Activated naive CD8-positive, alpha-beta T cell treated with anti-CD3 and anti-CD28 coated beads, Interleukin-2, amount 10 ng/mL, durations not matched to agents 7 days and 5 days (primary cell): ENCODE measurements at regions not wholly inside any gene's neighbourhood (a gene's known extent, or its start where the extent isn't known, plus 50 kb on each side); places are given as distances from the start of the nearest gene placed in this dataset.
"Not testable (repeated sequence)": the region's sequence is repeated elsewhere in the genome, so short reads cannot be mapped to it uniquely, and the experiment has no call there.

Experiments
- ATAC-seq: fragments of 150-1000 bp; cut with Tn5 transposase; one replicate; pipeline ENCODE4 v1.10.0; 2021; ENCODE audit warnings: low read depth, moderate library complexity
- POLR2A ChIA-PET: fragments of 350-600 bp; sonication (Branson Sonifier 250); formaldehyde crosslinking; loops from one replicate; lab custom pipeline; 2021; ENCODE audit warnings: antibody characterized with exemption; lab: Charles Lee
- DNase-seq: peaks from one replicate; pipeline ENCODE4 v3.0.0; 2021
- H3K27ac Mint-ChIP-seq: one replicate; pipeline ENCODE4 v1.8.0; 2022; ENCODE audit warnings: mild to moderate bottlenecking, mixed read lengths
- H3K27me3 Mint-ChIP-seq: one replicate; pipeline ENCODE4 v1.8.0; 2022; ENCODE audit warnings: mild to moderate bottlenecking, moderate library complexity, mixed read lengths
- H3K36me3 Mint-ChIP-seq: one replicate; pipeline ENCODE4 v1.8.0; 2021; ENCODE audit warnings: mild to moderate bottlenecking, mixed read lengths
- H3K4me1 Mint-ChIP-seq: one replicate; pipeline ENCODE4 v1.8.0; 2021; ENCODE audit warnings: mixed read lengths
- H3K4me3 Mint-ChIP-seq: one replicate; pipeline ENCODE4 v1.8.0; 2022; ENCODE audit warnings: mild to moderate bottlenecking, moderate library complexity, mixed read lengths
- H3K9me3 Mint-ChIP-seq: one replicate; pipeline ENCODE4 v1.8.0; 2021; ENCODE audit warnings: mixed read lengths

DNA sequence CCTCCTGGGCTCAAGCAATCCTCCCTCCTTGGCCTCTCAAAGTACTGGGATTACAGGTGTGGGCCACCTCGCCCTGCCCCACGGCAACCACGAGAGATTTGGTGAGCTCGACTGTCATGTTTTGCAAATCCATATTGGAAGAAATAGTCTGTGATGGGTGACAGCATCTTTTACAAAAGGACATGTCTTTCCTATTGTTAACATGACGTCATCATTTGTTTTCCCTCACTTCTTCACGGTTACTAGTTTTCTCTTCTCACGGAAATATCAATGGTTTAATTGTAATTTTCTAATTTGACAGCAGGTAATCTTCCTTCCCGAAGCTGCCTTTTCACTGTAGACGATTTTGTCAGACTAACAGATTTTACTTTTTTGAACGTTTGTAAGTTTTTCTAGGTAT lies 110.8 kb upstream of the GREM2 start:
- Mint-ChIP-seq H3K27me3 (peaks cover 2% of the 10 kb centered on the region), H3K36me3 (no peaks in the 10 kb centered on the region), H3K4me3 (no peak overlapping the region), H3K9me3 (no peaks in the 10 kb centered on the region), H3K27ac (no peak overlapping the region), H3K4me1 (no peaks in the 10 kb centered on the region)
- ATAC-seq (no peak), DNase-seq (no peak)
- POLR2A ChIA-PET = no interaction called here

DNA sequence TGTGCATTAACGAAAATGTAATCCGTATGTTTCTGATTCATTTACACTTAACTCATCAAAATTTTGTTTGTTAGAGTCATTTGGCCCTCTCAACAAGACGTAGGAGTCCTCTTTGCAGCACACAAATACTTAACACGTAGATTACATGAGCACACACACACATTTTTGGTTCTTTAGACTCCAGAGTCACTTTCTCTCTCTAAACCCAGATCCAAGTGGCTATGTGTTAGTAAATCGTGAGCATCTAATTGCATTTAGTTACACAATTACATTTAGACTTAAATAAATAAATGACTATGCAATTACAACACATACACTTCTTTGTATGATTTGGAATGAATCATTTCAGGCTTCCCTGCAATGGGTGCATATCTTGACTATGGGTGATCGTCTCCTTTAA lies 109.0 kb upstream of the GREM2 start:
- Mint-ChIP-seq H3K36me3 (no peaks in the 10 kb centered on the region), H3K4me1 (no peaks in the 10 kb centered on the region), H3K27ac (no peak overlapping the region), H3K4me3 (no peak overlapping the region), H3K9me3 (no peaks in the 10 kb centered on the region), H3K27me3 (peaks cover 2% of the 10 kb centered on the region)
- POLR2A ChIA-PET = no interaction called here
- DNase-seq (no peak), ATAC-seq (no peak)

DNA sequence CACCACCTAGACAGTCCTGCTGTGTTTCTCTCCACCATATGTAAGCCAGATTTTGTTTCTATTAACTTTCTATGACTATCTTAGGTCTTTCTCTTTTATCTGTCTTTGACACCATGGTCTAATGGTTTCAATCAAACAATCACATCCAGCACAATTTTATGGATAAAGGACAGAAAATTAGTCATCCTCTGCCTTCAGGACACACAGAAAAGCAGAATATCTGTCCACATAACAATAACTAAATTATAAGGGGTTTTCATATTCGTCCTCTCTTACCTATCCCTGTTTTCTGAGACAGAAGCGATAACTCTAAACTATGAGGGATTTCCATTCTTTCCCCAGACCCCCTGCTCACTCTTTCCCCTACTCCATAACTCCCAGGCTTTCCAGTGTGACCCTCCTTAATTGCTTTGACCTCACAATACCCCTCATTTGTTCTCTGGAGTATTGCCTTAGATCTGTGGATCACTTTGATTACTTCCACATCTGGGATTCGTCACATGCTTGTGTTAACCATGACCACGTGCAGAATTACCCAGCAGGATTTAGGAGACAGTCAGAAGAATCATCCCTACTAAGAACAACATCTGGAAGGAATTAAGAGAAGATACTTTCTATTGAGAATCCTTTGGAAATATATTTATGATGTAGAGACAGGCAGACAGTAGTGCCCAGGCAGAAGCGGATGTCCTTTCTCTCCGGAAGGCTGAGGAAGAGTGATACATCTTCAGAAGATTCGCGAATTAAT lies 108.2 kb upstream of the GREM2 start:
- no peaks in the 10 kb centered on the region for H3K36me3 Mint-ChIP-seq
- DNase-seq (no peak), ATAC-seq (no peak)
- peaks cover 2% of the 10 kb centered on the region for H3K27me3 Mint-ChIP-seq
- H3K4me1 Mint-ChIP-seq = no peaks in the 10 kb centered on the region
- H3K4me3 Mint-ChIP-seq = no peak overlapping the region
- POLR2A ChIA-PET = no interaction called here
- no peaks in the 10 kb centered on the region for H3K9me3 Mint-ChIP-seq
- no peak overlapping the region for H3K27ac Mint-ChIP-seq

DNA sequence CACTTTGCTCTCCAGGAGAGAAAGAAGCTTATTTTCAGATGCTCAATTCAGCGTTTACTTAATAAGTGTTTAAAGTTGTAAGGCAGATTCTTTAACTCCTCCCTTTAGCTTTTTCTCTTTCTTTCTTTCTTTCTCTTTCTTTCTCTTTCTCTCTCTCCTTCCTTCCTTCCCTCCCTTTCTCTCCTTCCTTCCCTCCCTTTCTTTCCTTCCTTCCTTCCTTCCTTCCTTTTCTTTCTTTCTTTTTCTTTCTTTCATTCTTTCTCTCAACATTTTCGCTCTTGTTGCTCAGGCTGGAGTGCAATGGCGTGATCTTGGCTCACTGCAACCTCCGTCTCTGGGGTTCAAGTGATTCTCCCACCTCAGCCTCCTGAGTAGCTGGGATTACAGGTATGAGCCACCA lies 104.6 kb upstream of the GREM2 start:
- POLR2A ChIA-PET, H3K27me3 Mint-ChIP-seq, ATAC-seq, DNase-seq, H3K9me3 Mint-ChIP-seq, H3K4me1 Mint-ChIP-seq, H3K4me3 Mint-ChIP-seq, H3K27ac Mint-ChIP-seq, H3K36me3 Mint-ChIP-seq: not testable (repeated sequence)

DNA sequence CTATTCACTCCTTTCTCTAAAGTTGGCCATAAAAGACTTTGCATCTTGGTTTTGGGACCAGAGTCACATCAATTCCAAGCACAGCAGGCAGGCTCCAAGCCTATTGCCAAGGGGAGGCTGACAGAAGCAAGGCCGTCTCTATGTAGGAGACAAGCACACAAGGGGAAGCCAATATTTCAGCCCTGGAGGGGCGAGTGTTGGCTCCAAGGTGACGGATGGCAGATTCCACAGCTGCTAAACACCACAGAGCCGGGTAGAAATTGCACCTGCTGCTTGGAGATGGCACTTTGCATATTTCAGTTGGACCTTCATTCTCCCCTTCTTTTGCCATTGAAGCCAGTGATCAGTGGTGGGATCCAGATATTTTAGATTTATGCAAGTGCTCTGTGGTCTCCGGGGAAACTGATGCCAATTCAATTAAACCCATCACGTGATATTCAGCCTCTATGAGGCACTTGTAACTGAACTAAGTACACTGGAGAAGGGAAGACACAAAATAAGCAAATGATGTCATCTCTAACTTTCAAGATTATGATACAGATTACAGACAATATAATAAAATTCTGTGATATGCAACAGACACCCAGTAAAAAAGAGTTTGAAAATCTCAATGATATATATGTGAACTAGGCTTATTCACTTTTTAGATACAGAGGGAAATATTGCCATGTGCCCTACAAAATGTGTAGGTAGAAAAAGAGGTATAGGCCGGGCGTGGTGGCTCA lies 102.8 kb upstream of the GREM2 start:
- H3K36me3 Mint-ChIP-seq = no peaks in the 10 kb centered on the region
- ATAC-seq (no peak), DNase-seq (no peak)
- H3K27me3 Mint-ChIP-seq = peaks cover 2% of the 10 kb centered on the region
- no peak overlapping the region for H3K27ac Mint-ChIP-seq
- no peaks in the 10 kb centered on the region for H3K9me3 Mint-ChIP-seq
- no peaks in the 10 kb centered on the region for H3K4me1 Mint-ChIP-seq
- no peak overlapping the region for H3K4me3 Mint-ChIP-seq
- POLR2A ChIA-PET = no interaction called here

DNA sequence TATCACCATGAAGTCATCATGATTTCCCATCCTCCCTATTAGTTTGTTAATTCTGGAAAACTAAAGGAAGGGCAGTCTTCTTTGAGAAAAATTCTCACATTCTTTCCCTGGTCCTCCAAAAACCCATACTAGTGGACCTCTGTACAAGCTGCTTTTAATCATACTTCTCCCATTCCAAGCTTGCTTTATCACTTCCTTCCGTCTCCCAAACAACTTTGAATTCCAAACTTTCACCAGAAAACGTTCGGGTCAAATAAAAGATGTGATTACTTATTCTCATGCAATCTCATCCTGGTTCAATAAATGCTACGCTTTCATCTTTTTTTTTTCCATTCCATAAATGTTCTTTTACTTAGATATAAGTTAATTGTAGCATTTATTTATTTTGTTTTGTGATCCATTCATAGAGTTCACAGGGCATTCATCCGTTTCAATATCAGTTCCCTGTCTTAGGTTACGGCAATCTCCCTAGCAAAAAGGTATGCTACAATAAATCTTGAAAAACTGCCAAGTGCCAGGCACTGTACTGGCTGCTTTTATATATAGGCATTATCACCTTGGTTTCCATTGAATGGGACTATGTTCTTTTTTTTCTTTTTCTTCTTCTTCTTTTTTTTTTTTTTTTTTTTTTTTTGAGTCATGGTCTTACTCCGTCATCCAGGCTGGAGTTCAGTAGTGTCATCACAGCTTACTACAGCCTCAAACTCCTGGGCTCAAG lies 100.2 kb upstream of the GREM2 start:
- H3K27ac Mint-ChIP-seq = no peak overlapping the region
- ATAC-seq (no peak), DNase-seq (no peak)
- H3K27me3 Mint-ChIP-seq = no peaks in the 10 kb centered on the region
- no peaks in the 10 kb centered on the region for H3K36me3 Mint-ChIP-seq
- H3K4me1 Mint-ChIP-seq = no peaks in the 10 kb centered on the region
- H3K4me3 Mint-ChIP-seq = no peak overlapping the region
- H3K9me3 Mint-ChIP-seq = no peaks in the 10 kb centered on the region
- POLR2A ChIA-PET = no interaction called here

DNA sequence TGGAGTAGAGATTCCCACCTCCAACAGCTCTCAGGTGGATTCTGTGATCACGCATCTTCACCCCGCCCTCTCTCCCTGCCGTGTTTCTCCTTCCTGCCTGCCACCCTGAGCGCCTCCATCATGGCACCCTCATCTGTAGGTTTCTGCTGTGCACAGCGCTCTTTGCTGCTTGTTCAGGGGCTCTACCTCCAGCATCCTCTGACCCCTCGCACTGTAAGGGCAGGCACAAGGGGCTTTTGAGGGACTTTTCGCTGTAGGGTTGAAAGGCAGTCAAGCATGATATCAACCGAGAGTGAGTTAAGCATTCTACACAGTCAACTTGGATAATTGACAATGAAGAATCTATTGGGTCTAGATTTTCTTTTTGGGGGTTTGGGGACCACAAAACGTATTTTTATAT lies 99.1 kb upstream of the GREM2 start:
- Mint-ChIP-seq H3K4me1 (no peaks in the 10 kb centered on the region), H3K36me3 (no peaks in the 10 kb centered on the region), H3K27me3 (no peaks in the 10 kb centered on the region), H3K9me3 (no peaks in the 10 kb centered on the region), H3K27ac (no peak overlapping the region), H3K4me3 (no peak overlapping the region)
- no peak for DNase-seq
- no peak for ATAC-seq
- POLR2A ChIA-PET = no interaction called here

DNA sequence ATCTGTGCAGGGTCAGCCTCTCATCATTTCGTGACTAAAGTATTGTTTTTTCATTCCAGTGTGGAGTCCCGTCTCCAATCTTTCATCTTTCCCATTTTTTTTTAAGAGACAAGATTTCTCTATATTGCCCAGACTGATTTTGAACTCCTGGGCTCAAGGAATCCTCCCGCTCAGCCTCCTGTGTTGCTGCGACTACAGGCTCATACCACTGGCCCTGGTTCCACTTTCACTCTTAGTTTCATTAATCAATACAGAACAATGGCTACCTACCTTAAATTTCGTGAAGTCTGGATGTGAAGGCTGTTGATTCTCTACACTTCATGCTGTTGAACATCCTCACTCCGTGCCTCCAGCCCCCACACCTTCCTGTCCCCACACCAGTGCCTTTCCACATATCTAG lies 97.7 kb upstream of the GREM2 start:
- H3K27me3 Mint-ChIP-seq = no peaks in the 10 kb centered on the region
- no peaks in the 10 kb centered on the region for H3K4me1 Mint-ChIP-seq
- H3K9me3 Mint-ChIP-seq = no peaks in the 10 kb centered on the region
- no peak overlapping the region for H3K27ac Mint-ChIP-seq
- no peaks in the 10 kb centered on the region for H3K36me3 Mint-ChIP-seq
- DNase-seq (no peak), ATAC-seq (no peak)
- POLR2A ChIA-PET = no interaction called here
- H3K4me3 Mint-ChIP-seq = no peak overlapping the region

DNA sequence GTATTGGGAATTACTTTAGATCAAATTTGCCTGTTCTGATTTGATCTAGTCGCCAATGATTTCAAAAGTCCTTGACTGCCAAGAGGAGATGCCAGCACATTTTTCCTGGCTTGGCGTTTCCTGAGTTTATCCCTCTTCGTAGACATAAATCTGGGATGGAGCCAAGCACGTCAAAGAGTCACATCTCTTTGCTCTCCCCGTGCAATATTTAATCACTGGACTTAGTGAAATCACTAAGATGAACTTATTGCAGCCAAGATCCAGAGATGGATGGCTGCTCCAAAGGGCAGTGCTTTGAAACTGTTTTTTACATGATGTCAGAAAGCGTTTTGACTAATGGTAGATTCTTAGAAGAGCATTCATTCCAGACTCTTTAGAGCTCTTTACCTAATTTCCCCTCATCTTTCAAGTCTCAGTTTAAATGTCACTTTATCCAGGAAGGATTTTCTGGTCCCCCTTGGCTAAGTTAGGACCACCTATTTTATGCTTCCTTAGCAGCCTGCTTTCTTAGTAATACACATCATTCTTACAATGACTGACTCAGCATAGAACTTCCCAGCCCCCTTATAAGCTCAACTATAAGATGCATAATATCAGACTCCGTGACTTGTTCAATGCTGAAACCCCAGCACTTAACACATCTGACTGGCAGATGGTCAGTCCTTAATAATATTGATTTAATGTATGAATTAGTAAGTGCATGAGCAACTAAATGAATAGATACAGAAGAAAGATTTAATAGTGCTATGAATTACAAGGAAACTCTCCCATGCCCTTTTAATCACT lies 94.4 kb upstream of the GREM2 start:
- POLR2A ChIA-PET = no interaction called here
- Mint-ChIP-seq H3K27me3 (no peaks in the 10 kb centered on the region), H3K9me3 (no peaks in the 10 kb centered on the region), H3K27ac (no peak overlapping the region), H3K36me3 (no peaks in the 10 kb centered on the region), H3K4me1 (no peaks in the 10 kb centered on the region), H3K4me3 (no peak overlapping the region)
- DNase-seq (no peak), ATAC-seq (no peak)

DNA sequence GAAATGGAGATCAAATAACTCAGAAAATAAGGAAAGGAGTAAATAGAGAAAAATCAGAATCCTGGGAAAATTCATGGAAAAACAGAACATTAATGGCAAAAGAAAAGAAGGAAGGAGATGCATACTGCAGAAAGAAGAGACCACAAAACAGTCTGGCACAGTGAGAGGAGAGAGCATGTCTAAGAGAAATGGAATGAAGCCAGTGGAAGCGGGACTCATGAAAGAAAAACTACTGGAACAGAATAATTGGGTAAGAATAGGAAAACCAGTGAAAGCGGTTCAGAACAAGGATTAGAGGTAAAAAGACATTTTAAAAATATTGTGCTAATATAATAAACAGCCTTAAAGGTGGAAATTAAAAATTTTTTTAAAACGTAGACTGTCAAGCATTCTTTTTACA lies 93.6 kb upstream of the GREM2 start:
- POLR2A ChIA-PET = no interaction called here
- H3K36me3 Mint-ChIP-seq = no peaks in the 10 kb centered on the region
- ATAC-seq (no peak), DNase-seq (no peak)
- H3K4me3 Mint-ChIP-seq = no peak overlapping the region
- no peaks in the 10 kb centered on the region for H3K4me1 Mint-ChIP-seq
- H3K9me3 Mint-ChIP-seq = no peaks in the 10 kb centered on the region
- no peaks in the 10 kb centered on the region for H3K27me3 Mint-ChIP-seq
- H3K27ac Mint-ChIP-seq = no peak overlapping the region

DNA sequence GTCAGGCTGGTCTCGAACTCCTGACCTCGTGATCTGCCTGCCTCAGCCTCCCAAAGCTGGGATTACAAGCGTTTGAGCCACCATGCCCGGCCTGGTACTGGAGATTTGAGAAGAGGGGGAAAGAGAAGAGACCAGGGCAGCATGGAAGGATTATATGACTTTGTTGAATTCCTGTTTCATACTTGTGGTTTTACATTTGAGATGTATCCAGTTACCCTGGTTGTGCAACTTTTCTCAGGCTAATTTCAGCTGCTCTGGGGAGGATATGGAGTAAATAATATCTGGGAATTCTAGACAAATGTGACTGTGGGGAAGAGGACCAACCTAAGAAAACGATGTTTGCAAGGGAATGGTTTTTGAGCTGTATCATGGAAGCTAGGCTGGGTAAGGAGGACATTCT lies 89.5 kb upstream of the GREM2 start:
- Mint-ChIP-seq H3K4me3 (no peak overlapping the region), H3K9me3 (no peaks in the 10 kb centered on the region), H3K36me3 (no peaks in the 10 kb centered on the region), H3K27me3 (no peaks in the 10 kb centered on the region), H3K4me1 (no peaks in the 10 kb centered on the region), H3K27ac (no peak overlapping the region)
- ATAC-seq (no peak), DNase-seq (no peak)
- POLR2A ChIA-PET = no interaction called here

DNA sequence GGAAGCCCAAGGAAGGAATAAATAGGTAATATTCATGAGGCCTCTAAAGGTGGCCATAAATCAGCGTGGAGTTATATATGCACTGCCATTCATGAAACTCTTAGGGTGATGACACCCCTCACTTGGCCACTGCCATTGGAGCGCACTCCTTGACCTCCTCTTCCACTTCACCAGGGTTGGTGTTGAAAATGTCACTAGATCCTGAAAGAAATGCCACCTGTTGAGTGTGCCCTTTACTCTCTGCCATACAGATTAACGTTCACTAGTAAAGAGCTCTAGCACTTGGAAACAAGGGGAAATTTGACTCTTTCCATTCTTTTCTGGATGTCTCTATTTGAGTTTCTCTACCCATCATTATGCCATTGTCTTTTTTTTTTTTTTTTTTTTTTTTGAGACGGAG lies 83.5 kb upstream of the GREM2 start:
- POLR2A ChIA-PET = no interaction called here
- Mint-ChIP-seq H3K27me3 (peaks cover 3% of the 10 kb centered on the region), H3K36me3 (no peaks in the 10 kb centered on the region), H3K4me1 (no peaks in the 10 kb centered on the region), H3K4me3 (no peak overlapping the region), H3K27ac (no peak overlapping the region), H3K9me3 (no peaks in the 10 kb centered on the region)
- no peak for ATAC-seq
- DNase-seq = no peak

DNA sequence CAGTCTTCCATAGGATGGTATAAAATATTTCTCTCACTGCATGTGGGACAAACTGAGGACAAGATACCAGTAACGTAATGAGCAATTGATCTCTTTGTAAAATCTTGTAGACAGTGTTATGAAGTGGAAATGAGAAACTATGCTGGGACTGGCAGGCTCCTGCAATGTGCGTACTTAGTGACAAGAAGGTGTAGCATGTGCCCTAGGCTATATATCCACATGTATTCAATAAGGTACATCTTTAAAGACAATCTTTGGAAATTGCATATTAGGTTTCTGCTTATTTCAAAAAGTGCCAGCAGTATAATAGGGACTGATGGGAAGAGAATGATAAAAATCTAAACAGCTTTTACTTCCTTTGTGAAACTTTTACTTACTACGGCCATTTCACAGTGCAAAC lies 81.9 kb upstream of the GREM2 start:
- Mint-ChIP-seq H3K9me3 (no peaks in the 10 kb centered on the region), H3K27me3 (peaks cover 5% of the 10 kb centered on the region), H3K27ac (no peak overlapping the region), H3K4me3 (no peak overlapping the region), H3K4me1 (no peaks in the 10 kb centered on the region), H3K36me3 (no peaks in the 10 kb centered on the region)
- ATAC-seq = no peak
- POLR2A ChIA-PET = no interaction called here
- DNase-seq = no peak
